GM18519 (cell line): ENCODE measurements at regions not wholly inside any gene's neighbourhood (a gene's known extent, or its start where the extent isn't known, plus 50 kb on each side); places are given as distances from the start of the nearest gene placed in this dataset.

Experiments
- ATAC-seq: cut with Tn5 transposase; IDR thresholded peaks from one replicate; pipeline ENCODE4 v1.9.1; 2021; ENCODE audit warnings: mild to moderate bottlenecking, moderate library complexity; ENCODE audit not compliant: unreplicated experiment, low FRiP score

- ATAC-seq = no peak
Measured at GRCh38 chr6:113301651-113302050, 555.5 kb upstream of the MARCKS start.

- ATAC-seq = no peak
Measured at GRCh38 chr6:113304116-113304515, 553.0 kb upstream of the MARCKS start.

GRCh38 chr6:113306552-113307145 is 550.5 kb upstream of the MARCKS start:
- peak; percentile 94 for ATAC-seq

- no peak for ATAC-seq
Measured at GRCh38 chr6:113308266-113308665, 548.9 kb upstream of the MARCKS start.

- no peak for ATAC-seq
Measured at GRCh38 chr6:113313841-113314240, 543.3 kb upstream of the MARCKS start.

- no peak for ATAC-seq
Measured at GRCh38 chr6:113315165-113315564, 542.0 kb upstream of the MARCKS start.

- no peak for ATAC-seq
Measured at GRCh38 chr6:113315879-113316278, 541.3 kb upstream of the MARCKS start.

GRCh38 chr6:113317442-113317841 is 539.7 kb upstream of the MARCKS start:
- no peak for ATAC-seq

GRCh38 chr6:113317891-113318574 is 539.1 kb upstream of the MARCKS start:
- no peak for ATAC-seq

GRCh38 chr6:113318575-113318917 is 538.6 kb upstream of the MARCKS start:
- no peak for ATAC-seq

GRCh38 chr6:113320653-113321052 is 536.5 kb upstream of the MARCKS start:
- ATAC-seq = no peak

GRCh38 chr6:113326781-113327180 is 530.4 kb upstream of the MARCKS start:
- ATAC-seq = no peak

- ATAC-seq = no peak
Measured at GRCh38 chr6:113328886-113329381, 528.2 kb upstream of the MARCKS start.

GRCh38 chr6:113329942-113330635 is 527.1 kb upstream of the MARCKS start:
- no peak for ATAC-seq

GRCh38 chr6:113330636-113330946 is 526.6 kb upstream of the MARCKS start:
- no peak for ATAC-seq

- ATAC-seq = no peak
Measured at GRCh38 chr6:113331021-113331420, 526.1 kb upstream of the MARCKS start.

- ATAC-seq = no peak
Measured at GRCh38 chr6:113338644-113339043, 518.5 kb upstream of the MARCKS start.

- ATAC-seq = no peak
Measured at GRCh38 chr6:113339209-113339608, 517.9 kb upstream of the MARCKS start.

GRCh38 chr6:113340371-113340770 is 516.8 kb upstream of the MARCKS start:
- no peak for ATAC-seq

GRCh38 chr6:113343940-113344339 is 513.2 kb upstream of the MARCKS start:
- ATAC-seq = no peak

GRCh38 chr6:113344969-113345368 is 512.2 kb upstream of the MARCKS start:
- ATAC-seq = no peak

GRCh38 chr6:113347436-113347835 is 509.7 kb upstream of the MARCKS start:
- no peak for ATAC-seq
